ENCODE measurements at regions not wholly inside any gene's neighbourhood (a gene's known extent, or its start where the extent isn't known, plus 50 kb on each side); places are given as distances from the start of the nearest gene placed in this dataset.

GRCh38 chr18:64888956-64889355 is 740.1 kb upstream of the LINC00305 start:
- no peak for DNase-seq
- Histone ChIP-seq H3K9me3 (peaks cover 0 to 3% (median 0%) of the 10 kb centered on the region in 4 donors), H3K4me1 (no peaks in the 10 kb centered on the region), H3K27ac (no peak overlapping the region), H3K27me3 (no peaks in the 10 kb centered on the region), H3K4me3 (no peak overlapping the region), H3K36me3 (no peaks in the 10 kb centered on the region)
- intact Hi-C loops (cut with DNase I): no loop called here
- TF ChIP-seq POLR2A (IDR thresholded peaks at IDR 0.05): no peak
- TF ChIP-seq CTCF (IDR thresholded peaks at IDR 0.05): no peak
- no peak for TF ChIP-seq EP300 (IDR thresholded peaks at IDR 0.05)
- TF ChIP-seq POLR2AphosphoS5 (IDR thresholded peaks at IDR 0.05): no peak
- 85 to 89% methylated on average over 4 of the region's 4 CpGs for WGBS, 2 donors

- Histone ChIP-seq H3K27me3 (no peaks in the 10 kb centered on the region), H3K36me3 (no peaks in the 10 kb centered on the region), H3K4me1 (no peaks in the 10 kb centered on the region), H3K9me3 (no peaks in the 10 kb centered on the region), H3K4me3 (no peak overlapping the region), H3K27ac (no peak overlapping the region)
- intact Hi-C loops (cut with DNase I): no loop called here
- DNase-seq: no peak
- 85 to 88% methylated on average over 1 of the region's 1 CpG for WGBS, 2 donors
- TF ChIP-seq CTCF (IDR thresholded peaks at IDR 0.05) (no peak), POLR2AphosphoS5 (IDR thresholded peaks at IDR 0.05) (no peak), EP300 (IDR thresholded peaks at IDR 0.05) (no peak), POLR2A (IDR thresholded peaks at IDR 0.05) (no peak)
Measured at GRCh38 chr18:64886995-64887394, 738.1 kb upstream of the LINC00305 start.

- TF ChIP-seq POLR2AphosphoS5 (IDR thresholded peaks at IDR 0.05): no peak
- TF ChIP-seq POLR2A (IDR thresholded peaks at IDR 0.05): no peak
- no peak for TF ChIP-seq CTCF (IDR thresholded peaks at IDR 0.05)
- TF ChIP-seq EP300 (IDR thresholded peaks at IDR 0.05): no peak
- Histone ChIP-seq H3K9me3 (no peaks in the 10 kb centered on the region), H3K4me3 (no peak overlapping the region), H3K4me1 (no peaks in the 10 kb centered on the region), H3K27me3 (no peaks in the 10 kb centered on the region), H3K27ac (no peak overlapping the region), H3K36me3 (no peaks in the 10 kb centered on the region)
- intact Hi-C loops (cut with DNase I): no loop called here
- WGBS, 2 donors: 55% methylated on average over 3 of the region's 3 CpGs
- DNase-seq: no peak
Measured at GRCh38 chr18:64882896-64883295, 734.0 kb upstream of the LINC00305 start.

GRCh38 chr18:64876833-64877232 is 727.9 kb upstream of the LINC00305 start:
- WGBS, 2 donors: 71% methylated on average over 4 of the region's 4 CpGs
- intact Hi-C loops (cut with DNase I): no loop called here
- no peak overlapping the region for H3K4me3 ChIP-seq
- no peak overlapping the region for H3K27ac ChIP-seq
- no peaks in the 10 kb centered on the region for H3K36me3 ChIP-seq
- H3K4me1 ChIP-seq: no peaks in the 10 kb centered on the region
- H3K9me3 ChIP-seq: no peaks in the 10 kb centered on the region
- H3K27me3 ChIP-seq: no peaks in the 10 kb centered on the region
- TF ChIP-seq POLR2AphosphoS5 (IDR thresholded peaks at IDR 0.05) (no peak), POLR2A (IDR thresholded peaks at IDR 0.05) (no peak), CTCF (IDR thresholded peaks at IDR 0.05) (no peak), EP300 (IDR thresholded peaks at IDR 0.05) (no peak)
- DNase-seq: no peak

GRCh38 chr18:64872710-64873458 is 724.0 kb upstream of the LINC00305 start:
- H3K4me1 ChIP-seq: no peaks in the 10 kb centered on the region
- H3K9me3 ChIP-seq: no peaks in the 10 kb centered on the region
- no peaks in the 10 kb centered on the region for H3K27me3 ChIP-seq
- H3K27ac ChIP-seq: no peak overlapping the region
- no peaks in the 10 kb centered on the region for H3K36me3 ChIP-seq
- intact Hi-C loops (cut with DNase I): no loop called here
- 16 to 72% methylated on average over 3 of the region's 3 CpGs for WGBS, 2 donors
- no peak for DNase-seq
- TF ChIP-seq CTCF (IDR thresholded peaks at IDR 0.05): no peak
- no peak for TF ChIP-seq POLR2A (IDR thresholded peaks at IDR 0.05)
- TF ChIP-seq POLR2AphosphoS5 (IDR thresholded peaks at IDR 0.05): no peak
- TF ChIP-seq EP300 (IDR thresholded peaks at IDR 0.05): no peak
- no peak overlapping the region for H3K4me3 ChIP-seq
